Activated naive CD8-positive, alpha-beta T cell treated with anti-CD3 and anti-CD28 coated beads for 36 hours (primary cell): ENCODE measurements at regions not wholly inside any gene's neighbourhood (a gene's known extent, or its start where the extent isn't known, plus 50 kb on each side); places are given as distances from the start of the nearest gene placed in this dataset.
"Not testable (repeated sequence)": the region's sequence is repeated elsewhere in the genome, so short reads cannot be mapped to it uniquely, and the experiment has no call there.

Source experiments
- DNase-seq: peaks from one replicate; pipeline ENCODE4 v3.0.0; 2021
- H3K27ac Mint-ChIP-seq: one replicate; pipeline ENCODE4 v1.8.0; 2022; ENCODE audit warnings: mild to moderate bottlenecking, moderate library complexity, mixed read lengths
- H3K27me3 Mint-ChIP-seq: one replicate; pipeline ENCODE4 v1.8.0; 2022; ENCODE audit warnings: mild to moderate bottlenecking, mixed read lengths
- H3K36me3 Mint-ChIP-seq: one replicate; pipeline ENCODE4 v1.8.0; 2021; ENCODE audit warnings: mild to moderate bottlenecking, mixed read lengths
- H3K4me1 Mint-ChIP-seq: one replicate; pipeline ENCODE4 v1.8.0; 2021; ENCODE audit warnings: mixed read lengths
- H3K4me3 Mint-ChIP-seq: one replicate; pipeline ENCODE4 v1.8.0; 2022; ENCODE audit warnings: mild to moderate bottlenecking, moderate library complexity, mixed read lengths
- H3K9me3 Mint-ChIP-seq: one replicate; pipeline ENCODE4 v1.8.0; 2022; ENCODE audit warnings: mixed read lengths

- no peak for DNase-seq
- Mint-ChIP-seq H3K4me1 (no peaks in the 10 kb centered on the region), H3K27ac (no peak overlapping the region), H3K36me3 (no peaks in the 10 kb centered on the region), H3K27me3 (no peaks in the 10 kb centered on the region), H3K9me3 (no peaks in the 10 kb centered on the region), H3K4me3 (no peak overlapping the region)
These were observed 246.6 kb downstream of the DEPDC1B start for GRCh38 chr5:60453186-60453976.

GRCh38 chr5:60448600-60448999 lies 251.4 kb downstream of the DEPDC1B start:
- H3K27me3 Mint-ChIP-seq: no peaks in the 10 kb centered on the region
- no peaks in the 10 kb centered on the region for H3K9me3 Mint-ChIP-seq
- no peak overlapping the region for H3K27ac Mint-ChIP-seq
- DNase-seq: no peak
- no peaks in the 10 kb centered on the region for H3K4me1 Mint-ChIP-seq
- no peaks in the 10 kb centered on the region for H3K36me3 Mint-ChIP-seq
- H3K4me3 Mint-ChIP-seq: no peak overlapping the region

GRCh38 chr5:60447488-60447920 lies 252.5 kb downstream of the DEPDC1B start:
- H3K27me3 Mint-ChIP-seq: no peaks in the 10 kb centered on the region
- H3K4me1 Mint-ChIP-seq: no peaks in the 10 kb centered on the region
- no peak overlapping the region for H3K27ac Mint-ChIP-seq
- no peak for DNase-seq
- no peaks in the 10 kb centered on the region for H3K9me3 Mint-ChIP-seq
- no peak overlapping the region for H3K4me3 Mint-ChIP-seq
- no peaks in the 10 kb centered on the region for H3K36me3 Mint-ChIP-seq

GRCh38 chr5:60446917-60447316 lies 253.0 kb downstream of the DEPDC1B start:
- Mint-ChIP-seq H3K4me1 (no peaks in the 10 kb centered on the region), H3K4me3 (no peak overlapping the region), H3K36me3 (no peaks in the 10 kb centered on the region), H3K27ac (no peak overlapping the region), H3K9me3 (no peaks in the 10 kb centered on the region), H3K27me3 (no peaks in the 10 kb centered on the region)
- no peak for DNase-seq

- no peak for DNase-seq
- H3K4me3 Mint-ChIP-seq: no peak overlapping the region
- no peaks in the 10 kb centered on the region for H3K36me3 Mint-ChIP-seq
- no peaks in the 10 kb centered on the region for H3K4me1 Mint-ChIP-seq
- H3K27me3 Mint-ChIP-seq: no peaks in the 10 kb centered on the region
- H3K27ac Mint-ChIP-seq: no peak overlapping the region
- H3K9me3 Mint-ChIP-seq: no peaks in the 10 kb centered on the region
These were observed 254.0 kb downstream of the DEPDC1B start for GRCh38 chr5:60445921-60446320.

GRCh38 chr5:60445427-60445826 lies 254.5 kb downstream of the DEPDC1B start:
- no peak for DNase-seq
- H3K27ac Mint-ChIP-seq: no peak overlapping the region
- H3K9me3 Mint-ChIP-seq: no peaks in the 10 kb centered on the region
- H3K36me3 Mint-ChIP-seq: no peaks in the 10 kb centered on the region
- no peak overlapping the region for H3K4me3 Mint-ChIP-seq
- no peaks in the 10 kb centered on the region for H3K4me1 Mint-ChIP-seq
- no peaks in the 10 kb centered on the region for H3K27me3 Mint-ChIP-seq

DNA sequence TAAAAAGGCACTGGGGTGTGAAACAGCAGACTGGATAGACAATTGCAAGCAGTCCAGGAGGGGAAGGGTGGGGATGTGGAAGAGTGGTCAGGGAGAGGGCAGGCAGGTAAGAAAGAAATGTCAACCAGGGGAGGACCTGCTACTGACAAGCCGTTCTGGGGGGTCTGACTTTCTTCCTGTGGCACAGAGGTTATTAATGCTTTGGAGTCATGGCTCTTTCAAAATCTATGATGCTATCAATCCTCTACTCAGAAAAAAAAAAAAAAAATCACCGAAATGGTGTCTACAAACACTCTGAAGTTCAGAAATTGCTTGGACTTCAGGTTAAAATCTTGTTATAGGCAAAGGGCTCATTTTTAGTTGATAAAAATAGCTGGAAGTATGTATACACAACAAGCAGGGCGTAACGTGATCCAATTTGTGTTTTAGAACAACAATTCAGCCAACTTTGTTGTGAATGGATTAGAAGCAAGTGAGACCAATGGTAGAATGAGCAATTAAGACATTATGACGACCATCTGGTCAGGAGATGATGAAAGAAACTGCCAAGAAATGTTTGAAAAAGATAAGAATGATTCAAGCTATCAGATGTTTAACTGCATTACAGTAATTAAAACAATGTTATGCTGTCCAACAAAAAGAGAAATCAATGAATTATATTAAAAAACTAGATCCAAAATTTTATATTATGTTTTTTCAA lies 255.2 kb downstream of the DEPDC1B start:
- Mint-ChIP-seq H3K4me1 (no peaks in the 10 kb centered on the region), H3K27me3 (no peaks in the 10 kb centered on the region), H3K36me3 (no peaks in the 10 kb centered on the region), H3K4me3 (no peak overlapping the region), H3K9me3 (peaks cover 1% of the 10 kb centered on the region), H3K27ac (no peak overlapping the region)
- DNase-seq: no peak

GRCh38 chr5:60439552-60439951 lies 260.4 kb downstream of the DEPDC1B start:
- H3K27ac Mint-ChIP-seq: no peak overlapping the region
- no peaks in the 10 kb centered on the region for H3K36me3 Mint-ChIP-seq
- peaks cover 2% of the 10 kb centered on the region for H3K9me3 Mint-ChIP-seq
- H3K27me3 Mint-ChIP-seq: no peaks in the 10 kb centered on the region
- H3K4me3 Mint-ChIP-seq: no peak overlapping the region
- DNase-seq: no peak
- no peaks in the 10 kb centered on the region for H3K4me1 Mint-ChIP-seq

GRCh38 chr5:60437308-60437707 lies 262.7 kb downstream of the DEPDC1B start:
- Mint-ChIP-seq H3K27ac (no peak overlapping the region), H3K4me1 (no peaks in the 10 kb centered on the region), H3K4me3 (no peak overlapping the region), H3K36me3 (no peaks in the 10 kb centered on the region), H3K27me3 (no peaks in the 10 kb centered on the region), H3K9me3 (peaks cover 3% of the 10 kb centered on the region)
- no peak for DNase-seq

DNA sequence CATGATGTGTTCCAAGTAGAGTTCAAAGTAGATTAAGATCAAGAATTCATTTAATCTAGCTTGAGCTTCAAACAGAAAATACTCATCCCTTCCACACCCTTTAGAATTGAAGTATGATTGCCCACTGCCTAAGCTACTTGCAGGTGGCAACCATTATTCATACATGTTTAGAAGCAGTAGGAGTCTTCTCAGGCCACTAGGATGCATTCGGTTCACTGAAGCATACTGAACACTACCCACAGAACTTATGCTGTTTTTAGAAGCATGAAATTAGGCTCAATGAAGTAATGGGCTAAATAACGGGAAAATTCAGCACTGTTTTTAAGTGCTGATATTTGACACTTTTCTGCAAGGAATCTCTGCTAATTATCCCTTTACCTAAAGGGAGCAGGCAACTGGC lies 263.4 kb downstream of the DEPDC1B start:
- Mint-ChIP-seq H3K27ac (no peak overlapping the region), H3K36me3 (no peaks in the 10 kb centered on the region), H3K9me3 (peaks cover 3% of the 10 kb centered on the region), H3K27me3 (no peaks in the 10 kb centered on the region), H3K4me3 (no peak overlapping the region), H3K4me1 (no peaks in the 10 kb centered on the region)
- no peak for DNase-seq

- no peaks in the 10 kb centered on the region for H3K27me3 Mint-ChIP-seq
- no peaks in the 10 kb centered on the region for H3K4me1 Mint-ChIP-seq
- DNase-seq: no peak
- H3K36me3 Mint-ChIP-seq: no peaks in the 10 kb centered on the region
- H3K27ac Mint-ChIP-seq: no peak overlapping the region
- H3K4me3 Mint-ChIP-seq: no peak overlapping the region
- H3K9me3 Mint-ChIP-seq: peaks cover 3% of the 10 kb centered on the region
These were observed 264.2 kb downstream of the DEPDC1B start for GRCh38 chr5:60435808-60436207.

- not testable (repeated sequence) for H3K4me1 Mint-ChIP-seq, H3K36me3 Mint-ChIP-seq
These were observed 273.8 kb downstream of the DEPDC1B start for GRCh38 chr5:60426189-60426588.

DNA sequence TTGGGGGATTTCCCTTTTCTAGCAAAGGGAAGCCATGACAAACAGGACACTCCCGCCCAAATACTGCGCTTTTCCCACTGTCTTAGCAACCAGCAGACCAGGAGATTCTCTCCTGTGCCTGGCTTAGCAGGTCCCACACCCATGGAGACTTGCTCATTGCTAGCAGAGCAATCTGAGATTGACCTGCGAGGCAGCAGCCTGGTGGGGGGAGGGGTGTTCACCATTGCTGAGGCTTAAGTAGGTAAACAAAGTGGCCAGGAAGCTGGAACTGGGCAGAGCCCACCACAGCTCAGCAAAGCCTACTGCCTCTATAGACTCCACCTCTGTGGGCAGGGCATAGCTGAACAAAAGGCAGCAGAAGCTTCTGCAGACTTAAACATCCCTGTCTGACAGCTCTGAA lies 279.2 kb downstream of the DEPDC1B start:
- not testable (repeated sequence) for H3K4me3 Mint-ChIP-seq, H3K36me3 Mint-ChIP-seq, H3K27me3 Mint-ChIP-seq, H3K4me1 Mint-ChIP-seq, H3K27ac Mint-ChIP-seq, DNase-seq
- H3K9me3 Mint-ChIP-seq: peaks cover 11% of the 10 kb centered on the region

More at GRCh38 chr5:60426189-60426588, 273.8 kb downstream of the DEPDC1B start:
- H3K27ac Mint-ChIP-seq, H3K4me3 Mint-ChIP-seq, DNase-seq, H3K27me3 Mint-ChIP-seq: not testable (repeated sequence)
- H3K9me3 Mint-ChIP-seq: peaks cover 12% of the 10 kb centered on the region

- Mint-ChIP-seq H3K27ac (no peak overlapping the region), H3K4me1 (no peaks in the 10 kb centered on the region), H3K36me3 (no peaks in the 10 kb centered on the region), H3K27me3 (peaks cover 4% of the 10 kb centered on the region), H3K9me3 (peaks cover 3% of the 10 kb centered on the region), H3K4me3 (no peak overlapping the region)
- no peak for DNase-seq
These were observed 282.3 kb downstream of the DEPDC1B start for GRCh38 chr5:60417500-60418181.

GRCh38 chr5:60415443-60415842 lies 284.5 kb downstream of the DEPDC1B start:
- Mint-ChIP-seq H3K27ac (no peak overlapping the region), H3K4me3 (no peak overlapping the region), H3K4me1 (no peaks in the 10 kb centered on the region), H3K36me3 (no peaks in the 10 kb centered on the region), H3K9me3 (no peaks in the 10 kb centered on the region), H3K27me3 (no peaks in the 10 kb centered on the region)
- no peak for DNase-seq
